A549 (cell line): ENCODE measurements at regions not wholly inside any gene's neighbourhood (a gene's known extent, or its start where the extent isn't known, plus 50 kb on each side); places are given as distances from the start of the nearest gene placed in this dataset.

Experiments
- BHLHE40 ChIP-seq: IDR thresholded peaks from 2 replicates; pipeline ENCODE4 v1.6.1; 2012; ENCODE audit warnings: low read depth, low read length, inconsistent platforms
- HDAC2 ChIP-seq: fragments of 200-600 bp; sonication (generic); IDR thresholded peaks from 2 replicates; pipeline ENCODE4 v1.6.1; 2016
- JUN ChIP-seq, 2 experiments: fragments of >200 bp; sonication (Bioruptor Twin); formaldehyde crosslinking; IDR thresholded peaks; 2 replicates in 1 of 2; 3 replicates in 1 of 2; pipeline ENCODE4 v1.6.1; 2016 to 2017
- NFE2L2 ChIP-seq: fragments of 150-350 bp; conservative IDR thresholded peaks from 2 replicates; pipeline ENCODE4 v1.6.1; 2014; ENCODE audit warnings: low read length
- POLR2A ChIP-seq: IDR thresholded peaks from 2 replicates; pipeline ENCODE4 v1.6.1; 2012; ENCODE audit warnings: mild to moderate bottlenecking, low read length
- RFX5 ChIP-seq: fragments of 450-650 bp; IDR thresholded peaks from 2 replicates; pipeline ENCODE4 v1.7.1; 2014; ENCODE audit warnings: antibody characterized with exemption, mild to moderate bottlenecking, moderate library complexity
- SMC3 ChIP-seq: fragments of >200 bp; sonication (Bioruptor Twin); formaldehyde crosslinking; IDR thresholded peaks from 3 replicates; pipeline ENCODE4 v1.6.1; 2018; ENCODE audit warnings: inconsistent platforms
- TF ChIP-seq, protein P1 (sequence below): fragments of >200 bp; sonication (Bioruptor Twin); formaldehyde crosslinking; IDR thresholded peaks from 3 replicates; pipeline ENCODE4 v1.5.1; 2016

DNA sequence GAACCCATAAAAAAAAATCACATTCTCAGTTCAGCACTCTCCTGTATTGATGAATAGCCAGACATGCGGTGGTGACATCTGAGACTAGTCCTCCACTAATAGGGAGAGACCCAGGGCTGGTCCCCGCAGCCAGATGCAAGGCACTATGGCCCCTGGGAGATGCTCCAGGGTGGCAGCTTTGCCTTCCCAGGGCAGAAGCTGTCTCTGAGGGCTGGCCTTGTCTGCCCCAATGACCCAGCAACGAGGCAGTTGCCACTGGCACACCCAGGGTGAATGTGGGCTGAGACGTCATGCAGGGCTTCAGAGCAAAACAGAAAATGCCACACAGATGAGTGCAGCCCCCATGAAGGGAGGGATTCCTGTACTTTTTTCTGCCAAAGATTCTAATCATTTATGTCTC is 50.1 kb upstream of the GDF10 start:
- no peak for TF ChIP-seq JUN (IDR thresholded peaks at IDR 0.05)
- no peak for TF ChIP-seq HDAC2
- no peak for TF ChIP-seq SMC3
- TF ChIP-seq, protein P1, sequence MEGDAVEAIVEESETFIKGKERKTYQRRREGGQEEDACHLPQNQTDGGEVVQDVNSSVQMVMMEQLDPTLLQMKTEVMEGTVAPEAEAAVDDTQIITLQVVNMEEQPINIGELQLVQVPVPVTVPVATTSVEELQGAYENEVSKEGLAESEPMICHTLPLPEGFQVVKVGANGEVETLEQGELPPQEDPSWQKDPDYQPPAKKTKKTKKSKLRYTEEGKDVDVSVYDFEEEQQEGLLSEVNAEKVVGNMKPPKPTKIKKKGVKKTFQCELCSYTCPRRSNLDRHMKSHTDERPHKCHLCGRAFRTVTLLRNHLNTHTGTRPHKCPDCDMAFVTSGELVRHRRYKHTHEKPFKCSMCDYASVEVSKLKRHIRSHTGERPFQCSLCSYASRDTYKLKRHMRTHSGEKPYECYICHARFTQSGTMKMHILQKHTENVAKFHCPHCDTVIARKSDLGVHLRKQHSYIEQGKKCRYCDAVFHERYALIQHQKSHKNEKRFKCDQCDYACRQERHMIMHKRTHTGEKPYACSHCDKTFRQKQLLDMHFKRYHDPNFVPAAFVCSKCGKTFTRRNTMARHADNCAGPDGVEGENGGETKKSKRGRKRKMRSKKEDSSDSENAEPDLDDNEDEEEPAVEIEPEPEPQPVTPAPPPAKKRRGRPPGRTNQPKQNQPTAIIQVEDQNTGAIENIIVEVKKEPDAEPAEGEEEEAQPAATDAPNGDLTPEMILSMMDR, result no peak
- no peak for TF ChIP-seq POLR2A
- TF ChIP-seq NFE2L2, result no peak
- TF ChIP-seq BHLHE40, result no peak
- no peak for TF ChIP-seq RFX5
